ENCODE measurements at regions not wholly inside any gene's neighbourhood (a gene's known extent, or its start where the extent isn't known, plus 50 kb on each side); places are given as distances from the start of the nearest gene placed in this dataset.
"Not testable (repeated sequence)": the region's sequence is repeated elsewhere in the genome, so short reads cannot be mapped to it uniquely, and the experiment has no call there.

GRCh38 chr5:167845952-167846351, 445.5 kb upstream of the WWC1 start:
- DNase-seq (ENCODE audit: low read depth in 2 of 3, low spot score in 2 of 3) = no peak

- DNase-seq (ENCODE audit: low read depth in 2 of 3, low spot score in 2 of 3) = no peak
These were observed 441.6 kb upstream of the WWC1 start for GRCh38 chr5:167849874-167850273.

GRCh38 chr5:167850911-167851310, 440.5 kb upstream of the WWC1 start:
- no peak for DNase-seq (ENCODE audit: low read depth in 2 of 3, low spot score in 2 of 3)

GRCh38 chr5:167851416-167851815, 440.0 kb upstream of the WWC1 start:
- DNase-seq (ENCODE audit: low read depth in 2 of 3, low spot score in 2 of 3) = no peak

- no peak for DNase-seq (ENCODE audit: low read depth in 2 of 3, low spot score in 2 of 3)
These were observed 438.9 kb upstream of the WWC1 start for GRCh38 chr5:167852515-167852914.

- DNase-seq (ENCODE audit: low read depth in 2 of 3, low spot score in 2 of 3) = no peak
These were observed 438.0 kb upstream of the WWC1 start for GRCh38 chr5:167853421-167853820.

- no peak for DNase-seq (ENCODE audit: low read depth in 2 of 3, low spot score in 2 of 3)
These were observed 435.6 kb upstream of the WWC1 start for GRCh38 chr5:167855818-167856217.

- DNase-seq (ENCODE audit: low read depth in 2 of 3, low spot score in 2 of 3) = no peak
These were observed 434.1 kb upstream of the WWC1 start for GRCh38 chr5:167857321-167857720.

- not testable (repeated sequence) for DNase-seq (ENCODE audit: low read depth in 2 of 3, low spot score in 2 of 3)
These were observed 433.1 kb upstream of the WWC1 start for GRCh38 chr5:167858186-167858855.

- DNase-seq (ENCODE audit: low read depth in 2 of 3, low spot score in 2 of 3) = peak in 2 of 3 donors; percentile 5 to 44
These were observed 430.1 kb upstream of the WWC1 start for GRCh38 chr5:167861129-167861927.

- DNase-seq (ENCODE audit: low read depth in 2 of 3, low spot score in 2 of 3) = no peak
These were observed 429.5 kb upstream of the WWC1 start for GRCh38 chr5:167861928-167862426.

GRCh38 chr5:167863883-167864282, 427.6 kb upstream of the WWC1 start:
- no peak for DNase-seq (ENCODE audit: low read depth in 2 of 3, low spot score in 2 of 3)

- no peak for DNase-seq (ENCODE audit: low read depth in 2 of 3, low spot score in 2 of 3)
These were observed 426.6 kb upstream of the WWC1 start for GRCh38 chr5:167864801-167865200.

- DNase-seq (ENCODE audit: low read depth in 2 of 3, low spot score in 2 of 3) = no peak
These were observed 424.6 kb upstream of the WWC1 start for GRCh38 chr5:167866797-167867196.

- no peak for DNase-seq (ENCODE audit: low read depth in 2 of 3, low spot score in 2 of 3)
These were observed 424.2 kb upstream of the WWC1 start for GRCh38 chr5:167867281-167867680.

GRCh38 chr5:167869125-167869524, 422.3 kb upstream of the WWC1 start:
- DNase-seq (ENCODE audit: low read depth in 2 of 3, low spot score in 2 of 3) = no peak

- no peak for DNase-seq (ENCODE audit: low read depth in 2 of 3, low spot score in 2 of 3)
These were observed 421.4 kb upstream of the WWC1 start for GRCh38 chr5:167870055-167870454.

- DNase-seq (ENCODE audit: low read depth in 2 of 3, low spot score in 2 of 3) = no peak
These were observed 420.4 kb upstream of the WWC1 start for GRCh38 chr5:167871091-167871490.

GRCh38 chr5:167872791-167873190, 418.7 kb upstream of the WWC1 start:
- DNase-seq (ENCODE audit: low read depth in 2 of 3, low spot score in 2 of 3) = no peak

GRCh38 chr5:167877114-167877722, 414.2 kb upstream of the WWC1 start:
- DNase-seq (ENCODE audit: low read depth in 2 of 3, low spot score in 2 of 3) = no peak

- no peak for DNase-seq (ENCODE audit: low read depth in 2 of 3, low spot score in 2 of 3)
These were observed 413.5 kb upstream of the WWC1 start for GRCh38 chr5:167877924-167878323.

GRCh38 chr5:167880420-167880819, 411.0 kb upstream of the WWC1 start:
- no peak for DNase-seq (ENCODE audit: low read depth in 2 of 3, low spot score in 2 of 3)

Data from hematopoietic multipotent progenitor cell (in vitro differentiated cells).